GM18499 (cell line): ENCODE measurements at regions not wholly inside any gene's neighbourhood (a gene's known extent, or its start where the extent isn't known, plus 50 kb on each side); places are given as distances from the start of the nearest gene placed in this dataset.
A peak's percentile ranks its signal among the peaks of the same experiment; 100 is the strongest.
"Not testable (repeated sequence)": the region's sequence is repeated elsewhere in the genome, so short reads cannot be mapped to it uniquely, and the experiment has no call there.

ENCODE experiments used
- ATAC-seq: cut with Tn5 transposase; IDR thresholded peaks from one replicate; pipeline ENCODE4 v1.9.1; 2021; ENCODE audit warnings: moderate number of reproducible peaks; ENCODE audit not compliant: insufficient read depth, unreplicated experiment

GRCh38 chr10:23540401-23541030, 101.6 kb downstream of the OTUD1 start:
- no peak for ATAC-seq

GRCh38 chr10:23543691-23544380, 105.0 kb downstream of the OTUD1 start:
- no peak for ATAC-seq

DNA sequence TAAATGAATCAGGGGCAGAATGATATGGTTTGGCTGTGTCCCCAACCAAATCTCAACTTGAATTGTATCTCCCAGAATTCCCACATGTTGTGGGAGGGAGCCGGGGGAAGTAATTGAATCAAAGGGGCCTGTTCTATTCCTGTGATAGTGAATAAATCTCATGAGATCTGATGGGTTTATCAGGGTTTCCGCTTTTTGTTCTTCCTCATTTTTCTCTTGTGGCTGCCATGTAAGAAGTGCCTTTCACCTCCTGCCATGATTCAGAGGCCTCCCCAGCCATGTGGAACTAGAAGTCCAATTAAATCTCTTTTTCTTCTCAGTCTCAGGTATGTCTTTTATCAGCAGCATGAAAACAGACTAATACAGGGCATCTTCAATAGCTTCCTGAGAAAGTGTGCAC, 107.0 kb downstream of the OTUD1 start:
- ATAC-seq = not testable (repeated sequence)

- no peak for ATAC-seq
Measured at GRCh38 chr10:23556727-23557440, 118.0 kb downstream of the OTUD1 start.

DNA sequence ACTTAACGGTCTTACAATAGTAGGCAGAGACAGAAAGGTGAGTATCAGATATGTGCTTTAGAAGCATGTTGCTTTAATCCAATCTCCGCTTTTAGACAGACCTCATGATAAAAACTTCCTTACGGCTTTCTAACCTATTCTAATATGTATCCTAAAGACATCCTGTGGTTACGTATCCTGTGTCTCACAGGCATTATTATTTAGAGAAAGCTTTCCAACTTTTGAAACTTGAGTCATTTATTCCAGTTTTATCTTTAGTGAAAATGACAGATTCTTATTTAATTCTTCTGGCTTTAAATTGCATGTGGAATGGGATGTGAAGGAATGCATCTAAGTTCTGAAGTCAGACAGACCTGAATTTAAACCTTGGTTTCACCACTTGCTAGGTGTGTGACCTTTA, 118.9 kb downstream of the OTUD1 start:
- ATAC-seq = no peak

- ATAC-seq = no peak
Measured at GRCh38 chr10:23558361-23558799, 119.5 kb downstream of the OTUD1 start.

- no peak for ATAC-seq
Measured at GRCh38 chr10:23568996-23569395, 130.1 kb downstream of the OTUD1 start.

DNA sequence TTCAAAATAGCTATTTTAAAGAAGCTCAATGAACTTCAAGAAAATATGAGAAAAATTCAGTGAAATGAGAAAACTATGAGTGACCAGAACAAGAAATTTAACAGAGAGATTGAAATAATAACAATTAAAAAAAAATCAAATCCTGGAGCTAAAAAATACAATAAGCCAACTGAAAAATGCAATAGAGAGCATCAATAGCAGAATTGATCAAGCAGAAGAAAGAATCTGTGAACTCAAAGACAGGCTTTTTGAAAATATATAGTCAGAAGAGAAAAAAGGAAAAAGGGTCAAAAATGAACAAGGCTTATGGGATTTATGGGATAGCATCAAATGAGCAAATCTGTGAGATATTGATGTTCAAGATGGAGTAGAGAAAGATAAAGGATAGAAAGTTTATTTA, 133.0 kb downstream of the OTUD1 start:
- ATAC-seq = no peak

GRCh38 chr10:23581906-23582450, 143.1 kb downstream of the OTUD1 start:
- no peak for ATAC-seq

DNA sequence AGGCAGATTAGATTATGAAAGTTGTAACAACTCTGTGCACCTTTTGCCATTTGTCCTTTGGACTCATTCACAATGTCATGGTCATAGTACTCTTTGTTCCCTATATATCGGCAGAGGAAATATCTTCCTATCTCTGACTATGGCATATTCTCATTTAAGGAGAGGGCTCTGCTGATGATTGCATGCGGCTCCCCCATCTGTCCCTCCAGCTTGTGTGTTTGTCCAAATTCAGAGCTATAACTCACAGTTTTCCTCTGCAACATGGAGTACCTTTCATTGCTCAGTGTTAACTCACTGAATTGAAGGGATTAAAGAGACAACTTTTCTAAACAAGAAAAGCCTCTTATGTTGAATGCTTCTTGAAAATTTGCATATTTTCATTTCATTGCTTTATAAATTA, 145.5 kb downstream of the OTUD1 start:
- no peak for ATAC-seq

DNA sequence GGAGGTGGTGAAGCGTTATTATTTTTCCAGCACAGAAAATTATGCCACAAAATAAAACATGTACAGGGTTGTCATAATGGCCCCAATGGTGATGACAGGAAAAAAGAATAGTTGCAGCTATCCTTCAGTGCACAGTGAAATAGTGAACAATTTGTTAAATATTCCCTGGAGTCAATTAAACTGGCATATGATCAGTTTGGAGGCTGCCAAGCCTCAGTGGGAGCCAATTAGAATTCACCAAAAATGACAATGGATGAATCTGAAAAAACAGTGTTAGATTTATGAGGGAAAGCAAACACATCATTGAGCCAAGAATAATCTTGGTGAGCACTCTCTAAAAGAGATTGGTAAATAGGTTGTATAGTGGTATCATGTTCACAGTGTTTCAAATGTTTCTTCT, 146.3 kb downstream of the OTUD1 start:
- no peak for ATAC-seq

DNA sequence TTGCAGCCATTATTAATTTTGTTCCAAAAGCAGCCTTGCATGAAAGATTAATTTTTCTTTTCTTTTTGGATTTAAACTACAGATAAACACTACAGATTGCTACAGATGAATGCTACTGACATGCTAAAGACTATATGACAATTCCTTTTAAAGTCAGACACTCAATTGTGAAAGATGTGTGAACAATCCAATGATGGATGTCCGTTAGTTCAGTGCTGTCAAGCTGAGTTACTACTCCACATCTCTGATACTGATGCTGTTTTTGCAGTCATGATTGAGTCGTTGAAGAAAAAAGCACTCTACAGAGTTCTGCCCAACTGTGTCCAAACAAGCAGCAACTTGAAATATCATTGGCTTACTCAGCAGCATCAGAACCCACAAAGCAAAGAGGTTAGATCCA, 146.8 kb downstream of the OTUD1 start:
- ATAC-seq = no peak

GRCh38 chr10:23595278-23595677, 156.4 kb downstream of the OTUD1 start:
- ATAC-seq = not testable (repeated sequence)

DNA sequence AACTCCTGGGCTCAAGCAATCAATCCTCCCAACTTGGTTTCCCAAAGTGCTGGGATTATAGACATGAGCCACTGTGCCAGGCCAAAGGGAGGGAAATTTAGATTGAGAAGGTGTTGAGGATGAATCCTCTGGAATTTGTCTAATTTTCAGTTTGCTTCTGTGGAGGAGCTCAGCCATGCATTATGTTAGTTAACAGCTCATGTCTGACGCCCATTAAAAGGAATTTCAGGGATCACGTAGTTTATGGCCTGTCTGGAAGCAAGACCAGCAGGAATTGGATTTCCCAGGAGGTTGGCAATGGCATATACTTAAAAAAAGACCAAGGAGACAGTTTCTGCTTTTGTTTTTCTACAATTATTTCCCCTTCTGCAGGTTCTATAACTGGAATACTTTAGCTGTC, 165.7 kb downstream of the OTUD1 start:
- no peak for ATAC-seq

DNA sequence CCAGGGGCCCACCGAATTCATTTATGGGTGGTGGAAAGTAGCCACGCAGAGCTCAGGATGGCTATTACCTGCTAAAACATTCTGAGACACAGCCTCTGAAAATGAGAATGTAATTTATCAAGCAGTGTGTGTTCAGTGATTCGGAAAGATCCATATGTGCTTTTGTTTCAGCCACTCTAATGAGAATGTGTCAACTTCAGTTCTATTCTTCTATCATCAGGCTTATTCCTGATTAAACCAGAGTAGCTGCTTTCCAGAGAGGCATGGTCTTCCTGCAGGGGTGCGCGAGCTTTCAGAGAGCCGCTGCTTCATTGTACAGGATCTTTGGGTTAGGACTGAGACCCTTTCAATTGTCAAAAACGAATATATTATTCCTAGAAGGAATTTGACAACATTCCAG, 167.6 kb downstream of the OTUD1 start:
- ATAC-seq = no peak

- no peak for ATAC-seq
Measured at GRCh38 chr10:23608926-23609325, 170.1 kb downstream of the OTUD1 start.

GRCh38 chr10:23610626-23611307, 171.9 kb downstream of the OTUD1 start:
- ATAC-seq = no peak

DNA sequence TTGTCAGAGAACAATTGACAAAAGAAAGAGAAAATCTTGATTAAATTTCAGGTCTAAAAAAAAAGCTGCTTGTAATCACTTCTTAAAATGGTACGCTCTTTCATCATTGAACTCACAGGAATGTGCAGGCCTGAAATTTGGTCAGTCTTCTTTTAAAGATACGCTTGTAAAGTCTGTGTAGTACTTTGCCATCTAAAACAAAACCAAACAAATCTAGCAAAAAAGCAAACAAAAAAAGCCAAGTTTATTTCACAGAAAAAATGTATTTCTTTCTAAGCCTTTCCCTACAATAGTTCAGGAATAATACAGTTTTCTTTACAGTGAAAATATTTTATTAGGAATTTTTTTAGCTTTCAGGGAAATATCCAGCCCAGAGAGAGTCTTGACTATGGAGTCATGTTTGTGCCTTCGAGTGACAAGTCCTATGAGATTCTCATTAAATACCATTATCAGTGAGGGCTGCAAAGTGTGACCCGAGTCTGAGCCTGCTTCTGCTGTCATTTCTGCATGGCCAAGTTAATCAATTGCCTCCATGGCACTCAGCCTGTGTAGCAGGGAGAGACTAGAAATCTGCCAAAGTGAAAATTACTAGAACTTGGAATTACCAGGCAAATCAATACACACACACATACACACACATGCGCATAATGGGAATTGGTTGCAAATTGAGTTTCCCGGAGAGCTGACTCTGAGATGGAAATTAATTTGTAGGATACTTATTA, 172.6 kb downstream of the OTUD1 start:
- no peak for ATAC-seq

DNA sequence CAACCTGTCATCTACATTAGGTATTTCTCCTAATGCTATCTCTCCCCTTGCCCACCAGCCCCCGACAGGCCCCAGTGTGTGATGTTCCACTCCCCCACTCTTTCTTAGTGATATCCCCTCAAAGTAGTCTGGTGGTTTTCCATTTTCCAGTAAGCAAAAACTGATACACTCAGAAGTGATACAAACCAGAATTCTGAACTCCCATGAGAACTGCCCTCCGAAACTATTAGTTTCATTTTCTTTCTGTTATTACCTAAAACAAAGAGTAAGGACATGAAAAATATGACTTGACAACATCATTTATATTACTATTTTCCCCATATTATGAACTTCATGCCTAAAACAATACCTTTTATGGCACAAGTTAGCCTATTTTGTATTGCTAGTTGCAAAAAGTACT, 175.0 kb downstream of the OTUD1 start:
- peak; percentile 59 for ATAC-seq

DNA sequence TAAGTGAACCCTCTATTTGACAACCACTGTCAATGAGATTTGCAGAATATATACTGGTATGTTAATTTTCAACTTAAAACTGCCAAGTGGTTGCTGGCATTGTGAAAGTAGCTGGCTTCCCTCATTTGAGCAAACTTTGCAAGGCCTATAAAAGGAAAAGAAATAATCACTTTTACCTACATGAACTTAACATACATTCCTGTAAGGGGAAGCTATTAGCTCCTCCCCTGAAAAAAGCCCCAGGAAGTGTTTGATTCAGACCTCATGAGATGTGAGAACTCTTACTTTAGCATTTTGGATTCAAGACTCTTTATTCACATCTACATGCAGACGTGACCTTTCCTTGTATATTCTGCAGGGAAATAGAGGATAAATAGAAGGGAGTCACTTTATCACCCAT, 175.6 kb downstream of the OTUD1 start:
- ATAC-seq = peak; percentile 26
